Hepatic stellate cell (primary cell): ENCODE measurements at regions not wholly inside any gene's neighbourhood (a gene's known extent, or its start where the extent isn't known, plus 50 kb on each side); places are given as distances from the start of the nearest gene placed in this dataset.

Experiments used
- DNase-seq: peaks from one replicate; pipeline ENCODE4 v3.0.0; 2011; ENCODE audit warnings: low spot score

DNA sequence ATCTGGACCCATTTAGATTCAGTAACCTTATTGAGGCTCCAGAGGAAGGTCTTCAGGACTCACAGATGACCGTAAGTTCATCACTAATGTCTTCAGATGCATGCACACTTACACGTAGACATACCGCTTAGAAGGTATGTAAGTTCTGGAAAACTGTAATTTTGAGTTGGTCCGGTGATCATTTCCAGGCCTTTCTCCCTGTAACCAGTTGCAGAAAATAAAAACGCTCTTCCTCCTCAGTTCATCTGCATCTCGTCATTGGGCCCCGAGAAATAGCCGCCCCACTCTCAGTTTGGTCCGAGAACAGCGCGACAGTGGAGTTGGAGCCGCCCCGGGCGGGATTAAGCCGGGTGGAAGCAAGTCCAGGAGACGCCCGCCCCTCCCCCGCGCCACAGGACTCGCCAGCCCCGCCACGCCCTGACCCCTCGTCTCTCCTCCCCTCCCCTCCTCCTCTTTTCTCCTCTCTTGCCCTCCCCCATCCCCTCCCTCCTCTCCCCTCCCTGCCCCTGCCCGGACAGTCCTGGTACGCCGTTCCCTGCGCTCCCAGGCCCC lies 83.7 kb downstream of the TNFAIP2 start:
- DNase-seq = peak; percentile 61

DNA sequence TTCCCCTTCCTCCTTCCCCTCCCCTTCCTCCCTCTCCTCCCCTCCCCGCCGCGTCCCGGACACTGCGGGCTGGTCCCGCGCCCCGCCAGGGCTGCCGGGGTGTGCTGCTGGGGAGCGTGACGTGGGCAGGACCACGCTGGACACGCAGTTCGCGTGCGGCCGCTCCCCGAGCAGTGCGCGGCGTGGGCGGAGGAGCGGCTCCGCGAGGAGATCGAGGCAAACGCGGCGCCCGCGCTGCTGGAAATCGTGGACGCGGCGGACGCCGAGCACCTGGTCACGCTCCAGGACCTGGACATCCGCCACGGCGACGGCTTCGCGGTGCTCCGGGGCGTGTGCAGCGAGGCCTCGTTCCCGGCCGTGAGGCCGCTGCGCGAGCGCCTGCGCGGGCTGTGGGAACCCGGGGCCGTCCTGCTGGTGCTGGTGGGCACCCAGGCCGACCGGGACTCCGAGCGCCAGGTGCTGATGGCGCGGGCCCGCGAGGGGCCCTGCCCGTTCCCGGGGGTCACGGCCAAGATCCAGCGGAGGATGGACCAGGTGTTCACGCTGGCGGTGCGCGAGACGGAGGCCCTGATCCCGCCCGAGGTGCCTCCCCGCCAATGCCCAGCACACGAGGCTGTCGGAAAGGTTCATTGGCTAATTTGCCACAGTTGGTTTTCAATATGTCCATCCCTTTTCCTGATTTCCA lies 84.3 kb downstream of the TNFAIP2 start:
- DNase-seq = no peak

DNA sequence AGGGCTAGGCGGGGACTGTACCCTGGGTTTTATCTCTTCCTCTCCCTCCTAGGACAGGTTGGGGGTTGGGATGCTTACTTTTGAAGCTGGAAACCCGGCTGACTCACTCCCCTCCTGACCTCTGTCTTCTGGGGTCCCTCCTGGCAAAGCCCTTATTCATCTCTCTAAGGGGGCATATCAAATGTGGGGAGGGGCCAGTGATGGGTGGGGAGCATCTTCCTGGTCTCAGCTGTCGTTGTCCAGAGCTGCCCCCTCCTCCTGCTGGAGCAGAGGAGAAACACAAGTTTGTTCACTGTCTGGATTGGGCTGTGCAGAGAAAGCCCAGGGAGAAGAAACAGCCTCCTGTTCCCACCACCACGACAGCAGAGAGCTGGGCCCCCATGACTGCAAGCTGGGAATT lies 85.8 kb downstream of the TNFAIP2 start:
- DNase-seq = no peak

DNA sequence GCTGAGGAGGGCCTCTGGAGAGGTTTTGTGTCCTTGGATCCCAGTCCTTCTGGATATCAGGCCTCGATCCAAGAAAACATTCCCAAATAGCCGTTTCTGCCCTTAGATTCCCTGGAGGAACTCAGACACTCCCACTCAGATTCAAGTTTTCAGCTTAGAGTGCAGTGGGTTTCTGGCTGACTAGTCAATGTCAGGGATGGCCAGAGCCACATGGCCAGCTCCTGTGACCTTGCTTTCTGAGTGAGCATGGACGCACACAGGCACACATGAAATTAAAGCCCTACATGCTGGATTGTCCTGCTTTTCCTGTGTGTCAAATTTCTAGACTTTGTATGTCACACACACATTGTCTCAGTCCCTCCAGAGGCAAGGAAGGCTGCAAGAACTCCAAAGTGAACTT lies 86.2 kb downstream of the TNFAIP2 start:
- DNase-seq = no peak

DNA sequence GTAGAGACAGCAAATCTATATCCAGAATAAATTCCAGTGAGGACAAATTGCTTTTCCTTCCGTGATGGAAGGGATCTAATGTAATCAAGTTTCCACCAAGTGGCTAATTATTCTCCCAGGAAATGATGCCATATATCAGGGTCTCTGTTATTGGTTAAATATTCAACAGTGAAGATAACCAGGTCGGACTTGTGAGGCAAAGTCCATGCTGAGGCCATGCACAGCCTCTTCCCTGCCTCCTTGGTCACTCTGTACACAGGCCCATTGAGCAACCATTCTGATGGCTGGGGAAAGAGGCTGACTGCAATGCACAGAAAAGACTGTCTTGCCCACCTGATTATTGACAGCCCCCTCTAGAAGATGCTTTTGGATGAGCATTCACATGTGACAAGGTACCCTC lies 90.1 kb downstream of the TNFAIP2 start:
- no peak for DNase-seq

DNA sequence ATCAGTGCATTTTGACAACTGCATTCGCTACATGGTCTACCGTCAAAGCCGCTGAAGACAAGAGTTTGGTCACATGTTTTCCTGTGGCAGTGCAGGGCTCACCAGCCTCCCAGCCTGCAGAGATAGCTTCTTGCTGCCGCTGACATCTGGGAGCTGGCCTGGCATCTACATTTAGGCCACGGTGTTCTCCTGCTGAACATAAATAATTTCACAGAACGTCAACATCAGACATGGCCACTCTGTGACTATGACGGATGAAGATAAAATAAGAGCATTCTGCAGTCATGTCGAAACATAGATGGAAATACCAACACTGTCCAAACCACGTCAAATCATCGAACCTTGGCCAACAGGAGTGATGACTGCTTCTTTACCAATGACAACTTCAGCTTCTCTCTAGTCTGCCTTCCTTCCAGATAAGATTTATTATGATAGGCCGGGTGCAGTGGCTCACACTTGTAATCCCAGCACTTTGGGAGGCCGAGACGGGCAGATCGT lies 91.2 kb downstream of the TNFAIP2 start:
- DNase-seq = no peak

DNA sequence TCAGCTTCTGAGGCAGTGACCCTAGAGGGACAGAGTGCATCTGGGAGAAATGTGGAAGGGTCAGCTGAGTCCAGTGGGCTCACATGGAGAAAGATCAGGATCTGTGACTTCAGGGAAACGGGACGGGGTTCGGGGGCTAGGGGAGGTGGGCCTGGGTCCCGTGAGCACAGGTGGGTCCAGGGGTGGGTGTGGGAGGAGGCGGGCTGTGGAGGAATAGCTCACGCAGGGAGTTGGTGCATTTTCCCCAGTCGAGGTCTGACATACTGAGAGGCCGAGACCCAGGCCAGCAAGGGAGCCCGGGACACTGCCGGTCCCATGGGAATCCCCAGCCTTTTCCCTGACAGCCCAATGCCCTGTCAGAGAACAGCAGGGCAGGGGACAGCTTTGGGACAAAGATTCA lies 93.1 kb downstream of the TNFAIP2 start:
- no peak for DNase-seq

DNA sequence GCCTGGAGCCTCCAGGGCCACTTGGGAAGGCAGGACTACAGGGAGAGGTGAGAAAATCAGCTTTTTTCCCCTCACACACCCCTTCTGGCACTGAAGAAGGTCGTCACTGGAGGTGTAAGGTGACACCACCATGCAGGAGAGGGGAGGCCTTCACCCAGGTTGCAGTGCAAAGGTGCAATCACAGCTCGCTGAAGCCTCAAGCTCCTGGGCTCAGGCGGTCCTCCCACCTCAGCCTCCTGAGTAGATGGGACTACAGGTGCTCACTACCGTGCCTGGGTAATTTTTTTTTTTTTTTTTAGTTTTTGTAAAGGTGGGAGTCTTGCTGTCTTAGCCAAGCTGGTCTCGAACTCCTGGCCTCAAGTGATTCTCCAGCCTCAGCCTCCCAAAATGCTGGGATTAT lies 93.6 kb downstream of the TNFAIP2 start:
- DNase-seq = no peak

DNA sequence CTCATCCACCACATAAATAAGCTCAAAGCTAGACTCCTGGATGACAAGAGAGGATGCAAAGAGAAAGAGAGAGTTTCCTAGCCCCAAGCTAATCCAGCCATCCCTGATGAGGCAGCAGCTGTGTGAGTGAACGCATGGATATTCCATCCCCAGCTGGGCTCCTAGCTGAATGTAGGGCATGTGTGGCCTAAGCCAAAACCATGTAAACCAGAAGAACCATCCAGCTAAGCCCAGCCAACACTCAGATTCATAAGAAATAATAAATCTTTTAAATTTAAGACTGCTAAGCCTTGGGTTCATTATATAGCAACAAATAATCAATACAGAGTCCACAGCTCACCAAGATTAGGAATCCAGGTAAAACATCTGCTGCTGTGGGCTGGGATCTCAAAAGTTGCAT lies 94.3 kb downstream of the TNFAIP2 start:
- no peak for DNase-seq

DNA sequence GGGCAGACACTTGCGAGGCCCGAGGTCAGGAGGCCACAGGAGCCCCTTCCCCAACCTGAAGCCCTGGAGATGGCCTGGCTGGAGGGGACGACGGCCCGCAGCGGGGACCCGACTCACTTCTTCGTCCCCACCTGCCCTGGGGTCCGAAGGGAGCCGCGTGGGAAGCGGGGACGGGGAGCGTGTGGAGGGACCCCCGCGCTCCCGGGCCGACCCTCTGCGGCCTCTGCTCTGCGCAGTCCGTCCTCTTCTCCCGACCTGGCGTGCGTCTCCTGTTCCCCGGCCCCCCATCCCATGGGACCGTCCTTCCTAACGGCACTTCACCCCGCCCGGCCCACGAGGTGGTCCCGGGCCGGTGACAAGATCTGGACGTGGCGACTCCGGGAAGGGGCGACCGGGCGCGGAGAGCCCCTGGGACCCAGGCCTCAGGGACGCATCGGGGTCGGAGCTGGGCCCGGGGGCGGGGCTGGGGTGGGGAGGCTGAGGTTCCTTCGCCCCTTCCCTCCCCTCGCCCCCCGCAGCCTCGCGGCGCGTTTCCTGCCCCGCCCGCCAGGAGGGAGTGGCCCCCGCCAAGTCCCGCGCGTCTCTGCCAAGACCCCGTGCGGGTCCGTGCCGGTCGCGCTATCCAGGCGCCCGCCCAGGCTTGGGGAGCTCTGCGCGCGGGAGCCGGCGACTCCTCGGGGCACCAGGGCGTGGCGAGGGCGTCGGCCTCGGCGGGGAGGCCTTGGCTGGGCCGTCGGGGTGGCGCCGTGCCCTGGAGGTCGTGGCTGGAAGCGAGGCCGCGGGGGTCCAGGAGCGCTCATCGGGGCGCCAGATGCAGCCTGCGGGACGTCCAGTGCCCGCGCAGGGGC lies 97.1 kb downstream of the TNFAIP2 start:
- no peak for DNase-seq

DNA sequence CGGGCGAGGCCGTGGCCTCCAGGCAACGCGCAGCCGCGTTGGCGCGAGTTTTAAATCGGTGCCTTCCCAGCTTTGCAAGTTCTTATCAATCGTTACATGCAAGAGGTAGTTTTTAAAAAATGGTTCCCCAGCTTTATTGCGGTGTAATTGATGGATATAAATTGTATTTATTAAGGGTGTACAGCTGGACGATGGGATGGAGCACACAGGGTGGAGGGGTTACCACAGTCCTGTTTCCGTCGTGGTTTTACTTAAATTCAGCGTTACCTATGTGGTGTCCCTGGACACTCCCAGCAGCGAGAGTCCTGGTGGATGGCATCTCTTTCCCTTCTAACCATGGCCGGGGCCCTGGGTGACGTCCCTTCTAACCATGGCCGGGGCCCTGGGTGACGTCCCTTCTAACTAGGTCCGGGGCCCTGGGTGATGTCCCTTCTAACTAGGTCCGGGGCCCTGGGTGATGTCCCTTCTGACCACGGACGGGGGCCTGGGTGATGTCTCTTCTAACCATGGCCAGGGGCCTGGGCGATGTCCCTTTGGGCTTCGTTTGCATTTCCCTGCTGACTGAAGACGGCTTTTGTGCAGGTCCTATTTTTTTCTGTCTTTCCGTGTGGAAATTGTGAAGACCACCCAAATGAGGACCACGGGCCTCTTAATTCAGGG lies 97.9 kb downstream of the TNFAIP2 start:
- no peak for DNase-seq

DNA sequence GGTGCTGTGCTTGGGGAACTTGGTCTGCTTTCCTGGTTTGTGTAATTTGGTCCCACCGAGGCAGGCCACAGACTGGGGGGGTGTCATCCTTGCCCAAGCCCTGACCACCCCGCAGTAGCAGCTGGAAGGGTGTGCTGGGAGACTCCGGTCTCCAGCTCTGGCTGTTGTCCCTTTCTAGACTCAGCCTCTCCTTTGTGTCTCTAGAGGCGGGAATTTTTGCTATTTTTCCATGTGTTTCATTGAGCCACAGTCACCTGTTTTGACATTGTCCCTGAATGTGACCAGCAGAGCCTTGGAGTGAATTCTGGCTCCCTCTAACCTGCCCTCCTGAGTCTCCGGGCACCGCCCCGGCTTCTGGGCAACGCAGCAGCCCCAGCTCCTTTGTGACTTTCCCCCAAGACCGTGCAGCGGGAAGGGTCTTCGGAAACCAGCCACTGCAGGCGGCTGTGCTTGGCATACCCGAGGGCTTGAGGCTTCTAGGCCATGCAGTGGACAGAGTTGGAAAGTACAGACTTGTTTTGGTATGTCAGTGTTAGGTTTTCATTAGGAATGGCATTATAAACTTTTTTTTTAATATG lies 98.6 kb downstream of the TNFAIP2 start:
- DNase-seq = no peak

DNA sequence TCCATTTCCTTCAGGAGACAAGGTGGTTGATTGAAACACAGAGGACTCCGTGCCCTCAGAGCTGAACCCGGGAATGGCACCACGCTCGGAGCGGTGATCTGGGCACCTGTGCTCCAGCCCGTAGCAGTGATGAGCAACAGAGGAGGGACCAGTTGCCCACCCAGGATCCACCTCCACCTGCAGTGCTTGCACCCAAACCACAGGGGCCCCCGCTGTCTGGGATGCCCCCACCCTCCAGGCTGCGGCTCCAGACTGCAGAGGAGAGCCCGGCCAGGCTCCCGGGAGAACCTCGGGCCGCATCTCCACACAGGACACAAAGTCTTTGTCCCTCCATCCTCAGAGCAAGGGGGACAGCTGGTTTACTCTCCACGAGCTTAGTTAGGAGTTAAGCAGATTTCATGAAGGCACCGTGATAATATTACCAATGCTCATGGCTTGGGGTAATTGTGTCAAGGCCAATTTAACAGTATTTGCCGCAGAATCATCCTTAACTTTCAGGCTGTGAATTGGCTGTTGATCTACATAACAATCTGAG lies 100.6 kb downstream of the TNFAIP2 start:
- DNase-seq = no peak

DNA sequence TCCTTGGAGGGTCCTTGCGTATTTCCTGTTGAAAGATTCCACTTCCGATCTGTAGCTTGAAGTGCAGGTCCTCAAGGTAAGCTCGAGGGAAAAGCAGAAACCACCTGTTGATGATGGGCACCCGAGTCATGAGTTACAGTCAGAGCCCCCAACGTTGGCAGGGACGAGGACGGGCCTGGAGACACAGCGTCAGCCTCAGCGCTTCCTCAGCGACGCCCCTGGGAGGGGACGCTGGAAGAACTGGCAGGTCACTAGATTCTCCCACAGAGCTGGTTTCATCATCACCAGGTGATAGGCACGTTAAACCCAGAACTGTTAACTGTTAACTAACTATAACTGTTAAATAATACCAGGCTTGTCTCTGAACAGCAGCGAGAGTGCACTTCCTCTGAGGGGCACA lies 101.8 kb downstream of the TNFAIP2 start:
- no peak for DNase-seq

DNA sequence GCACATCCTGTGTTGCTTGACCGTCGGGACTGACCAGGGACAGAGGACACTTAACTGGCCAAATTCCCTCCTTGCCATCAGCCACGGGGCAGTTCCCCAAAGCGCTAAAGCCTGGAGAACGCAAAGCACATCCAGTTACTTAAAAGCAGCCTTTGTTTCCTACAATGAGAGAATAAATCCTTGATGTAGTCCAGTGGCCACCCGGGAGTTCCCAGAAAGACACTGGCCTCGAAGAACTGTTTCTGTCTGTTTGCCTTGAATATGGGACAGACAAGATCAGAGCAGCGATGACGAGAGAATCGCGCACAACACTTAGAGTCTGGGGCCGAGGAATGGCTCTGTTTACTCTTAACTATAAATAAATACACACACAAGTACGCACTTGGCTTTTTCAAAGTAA lies 102.2 kb downstream of the TNFAIP2 start:
- no peak for DNase-seq

DNA sequence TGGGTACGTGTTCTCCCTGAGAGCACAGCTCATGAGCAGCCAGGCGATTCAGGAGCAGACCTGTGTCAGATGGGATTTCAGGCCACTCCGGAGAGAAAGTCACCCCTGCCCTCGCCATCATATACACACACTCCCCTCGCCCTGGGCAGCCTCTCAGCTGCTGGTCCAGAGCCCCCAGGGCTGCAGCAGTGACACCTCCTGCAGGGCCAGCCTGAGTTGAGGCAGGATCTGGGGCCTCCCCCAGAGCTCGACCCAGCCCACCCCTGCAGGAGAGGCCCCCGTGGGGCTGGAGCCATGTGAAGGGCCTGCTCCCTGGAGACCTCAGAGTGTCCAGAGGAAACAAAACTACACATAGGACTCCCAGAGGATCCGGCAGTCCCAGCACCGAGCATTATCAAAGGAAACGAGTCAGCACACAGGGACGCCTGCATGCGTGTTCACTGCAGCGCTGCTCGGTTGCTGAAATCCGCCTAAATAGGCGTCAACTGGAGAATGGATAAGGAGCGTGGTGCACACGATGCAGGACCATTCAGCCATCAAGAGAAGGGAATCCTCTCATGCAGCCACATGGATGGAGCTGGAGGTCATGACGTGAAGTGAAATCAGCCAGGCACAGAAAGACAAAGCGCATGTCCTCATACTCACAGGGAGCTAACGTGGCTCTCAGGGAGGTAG lies 104.0 kb downstream of the TNFAIP2 start:
- no peak for DNase-seq

DNA sequence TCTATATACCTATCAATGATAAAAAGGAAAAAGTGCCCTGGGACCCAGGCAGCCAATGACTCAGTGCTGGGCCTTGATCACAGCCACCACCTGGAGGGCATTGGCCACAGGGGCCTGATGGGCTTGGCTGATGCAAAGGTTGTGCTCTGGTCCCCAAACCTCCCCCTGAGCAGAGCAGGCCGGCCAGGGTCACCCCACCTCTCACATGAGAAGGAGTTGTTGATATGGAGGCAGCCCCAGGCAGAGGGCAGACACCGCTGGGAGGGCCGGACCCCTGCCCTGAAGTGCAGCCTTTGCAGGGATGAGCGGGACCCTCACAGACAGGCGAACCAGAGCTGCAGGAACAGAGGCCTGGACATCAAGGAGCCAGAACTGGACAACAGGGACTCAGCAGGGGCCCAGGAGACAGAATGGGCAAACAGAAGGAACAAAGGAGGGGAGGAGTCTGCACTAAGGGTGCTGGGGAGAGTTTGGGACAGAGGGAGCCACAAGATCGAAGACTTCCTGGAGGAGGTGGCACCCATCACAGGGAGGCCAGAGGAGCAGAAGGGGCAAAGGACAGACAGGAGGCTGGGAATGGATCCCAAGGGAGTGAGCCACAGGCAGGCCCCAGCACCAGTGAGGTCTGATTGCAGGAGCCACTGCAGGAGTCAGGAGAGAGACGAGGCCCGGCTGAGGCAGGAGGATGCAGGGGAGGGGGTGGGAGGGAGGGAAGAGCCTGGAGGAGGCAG lies 105.0 kb downstream of the TNFAIP2 start:
- DNase-seq = no peak

DNA sequence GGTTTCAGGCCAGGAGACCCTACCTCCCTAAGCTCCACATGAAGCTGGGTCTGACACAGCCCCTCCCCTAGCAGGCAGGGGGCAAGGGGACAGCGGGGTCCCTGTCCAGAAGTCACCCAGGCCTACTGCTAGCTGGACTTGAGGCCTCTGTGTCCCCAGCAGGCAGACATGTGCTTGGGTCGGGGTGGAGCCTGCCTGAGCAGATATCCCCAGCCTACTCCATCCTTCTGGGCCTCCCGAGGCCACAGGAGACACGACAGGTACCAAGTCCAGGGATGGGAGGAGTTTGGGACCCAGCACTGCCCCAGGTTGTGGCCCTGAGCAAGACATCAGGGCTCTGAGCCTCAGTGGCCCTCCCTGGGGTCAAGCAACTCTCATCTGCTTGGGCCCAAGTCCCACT lies 105.2 kb upstream of the EIF5 start:
- no peak for DNase-seq

DNA sequence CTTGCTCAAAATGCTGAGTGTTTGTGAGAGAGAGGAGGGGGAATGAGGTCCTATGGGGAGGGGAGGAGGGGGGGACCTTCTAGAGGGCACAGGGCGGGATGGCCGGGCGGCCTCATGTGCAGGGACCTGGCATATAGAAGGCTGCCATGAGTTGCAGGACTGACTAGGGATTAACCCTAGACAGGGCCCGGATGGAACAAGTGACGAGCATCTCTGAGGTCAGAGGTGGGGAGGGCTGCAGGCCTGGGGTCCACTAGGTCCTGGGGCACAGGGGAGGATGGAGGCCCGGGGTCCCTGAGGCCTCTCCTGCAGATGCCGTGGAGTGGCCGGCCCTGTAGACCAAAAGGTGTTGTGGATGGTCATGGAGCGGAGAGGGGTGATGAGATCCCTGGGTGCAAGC lies 104.0 kb upstream of the EIF5 start:
- DNase-seq = no peak

DNA sequence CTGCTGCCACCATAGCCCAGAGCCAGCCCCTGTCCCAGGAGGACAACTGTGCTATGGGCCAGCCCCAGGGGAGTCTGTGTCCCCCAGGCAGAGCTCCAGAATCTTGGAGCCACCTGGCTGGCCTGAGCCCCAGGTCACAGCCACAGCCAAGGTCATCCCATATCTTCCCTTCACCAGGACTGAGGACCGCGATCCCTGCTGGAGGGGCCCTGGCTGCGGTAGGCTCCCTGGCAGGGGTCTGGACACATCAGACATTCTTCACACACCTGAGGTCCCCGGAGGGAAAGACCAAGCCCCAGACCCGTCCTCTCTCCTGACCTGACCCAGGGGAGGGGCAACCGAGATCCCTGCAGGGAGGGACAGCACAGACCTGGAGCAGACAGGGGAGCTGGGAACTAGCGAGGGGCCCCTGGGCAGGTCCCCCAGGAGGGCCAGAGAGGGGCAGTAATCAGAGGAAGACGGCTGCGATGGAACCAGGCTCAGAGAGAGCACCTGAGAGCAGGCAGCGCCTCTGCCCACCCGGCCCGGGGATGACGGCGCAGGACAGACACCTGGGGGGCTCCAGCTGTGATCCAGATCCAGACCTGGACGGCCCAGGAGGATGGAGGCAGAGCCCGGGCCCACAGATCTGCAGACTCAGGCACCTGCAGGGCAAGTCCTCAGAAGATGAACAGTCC lies 103.2 kb upstream of the EIF5 start:
- no peak for DNase-seq
